H9 (cell line): ENCODE measurements at regions not wholly inside any gene's neighbourhood (a gene's known extent, or its start where the extent isn't known, plus 50 kb on each side); places are given as distances from the start of the nearest gene placed in this dataset.

ENCODE experiments used
- DNase-seq: peaks from one replicate; pipeline ENCODE4 v3.0.0-alpha.2; 2017
- H2AFZ ChIP-seq: one replicate; pipeline ENCODE4 v1.6.1; 2013; ENCODE audit warnings: mild to moderate bottlenecking, low read length, control low read depth, moderate library complexity
- H2AK5ac ChIP-seq: 2 replicates; pipeline ENCODE4 v1.6.1; 2013; ENCODE audit warnings: low read length, control low read depth, mixed read lengths; ENCODE audit not compliant: insufficient read length
- H2BK120ac ChIP-seq: one replicate; pipeline ENCODE4 v1.6.1; 2013; ENCODE audit warnings: low read depth, mild to moderate bottlenecking, low read length, control low read depth, inconsistent platforms; ENCODE audit not compliant: poor library complexity, severe bottlenecking
- H2BK12ac ChIP-seq: 2 replicates; pipeline ENCODE4 v1.6.1; 2013; ENCODE audit warnings: low read length, control low read depth, mixed read lengths, low read depth; ENCODE audit not compliant: insufficient read length
- H2BK15ac ChIP-seq: 2 replicates; pipeline ENCODE4 v1.6.1; 2013; ENCODE audit warnings: low read depth, low read length, control low read depth
- H2BK20ac ChIP-seq: one replicate; pipeline ENCODE4 v1.6.1; 2013; ENCODE audit warnings: low read depth, mild to moderate bottlenecking, low read length, control low read depth, inconsistent platforms; ENCODE audit not compliant: poor library complexity, severe bottlenecking
- H2BK5ac ChIP-seq: 2 replicates; pipeline ENCODE4 v1.6.1; 2013; ENCODE audit warnings: low read length, control low read depth, mixed read lengths; ENCODE audit not compliant: insufficient read length
- H3K14ac ChIP-seq: 2 replicates; pipeline ENCODE4 v1.6.1; 2013; ENCODE audit warnings: low read length, control low read depth; ENCODE audit not compliant: insufficient read depth
- H3K18ac ChIP-seq: 2 replicates; pipeline ENCODE4 v1.6.1; 2013; ENCODE audit warnings: low read depth, mild to moderate bottlenecking, mixed read lengths, low read length, control low read depth; ENCODE audit not compliant: insufficient read length
- H3K23ac ChIP-seq: 2 replicates; pipeline ENCODE4 v1.6.1; 2013; ENCODE audit warnings: low read length, control low read depth, mixed read lengths, low read depth; ENCODE audit not compliant: insufficient read length
- H3K23me2 ChIP-seq: 2 replicates; pipeline ENCODE4 v1.6.1; 2013; ENCODE audit warnings: low read depth, mild to moderate bottlenecking, mixed read lengths, low read length, control low read depth; ENCODE audit not compliant: insufficient read length, poor library complexity, severe bottlenecking
- H3K27ac ChIP-seq: 2 replicates; pipeline ENCODE4 v1.5.1; 2013; ENCODE audit warnings: low read length, control low read depth, mixed read lengths, low read depth; ENCODE audit not compliant: insufficient read length
- H3K27me3 ChIP-seq: 2 replicates; pipeline ENCODE4 v1.6.1; 2013; ENCODE audit warnings: low read length, control low read depth, inconsistent platforms; ENCODE audit not compliant: insufficient read depth
- H3K4ac ChIP-seq: 2 replicates; pipeline ENCODE4 v1.6.1; 2013; ENCODE audit warnings: low read depth, mild to moderate bottlenecking, control low read depth, inconsistent platforms, low read length, moderate library complexity
- H3K4me1 ChIP-seq: 2 replicates; pipeline ENCODE4 v1.6.1; 2013; ENCODE audit warnings: low read length, control low read depth, inconsistent platforms; ENCODE audit not compliant: insufficient read depth
- H3K4me2 ChIP-seq: 2 replicates; pipeline ENCODE4 v1.6.1; 2013; ENCODE audit warnings: low read length, control low read depth, mixed read lengths; ENCODE audit not compliant: insufficient read length, insufficient read depth
- H3K56ac ChIP-seq: 2 replicates; pipeline ENCODE4 v1.6.1; 2013; ENCODE audit warnings: low read depth, mild to moderate bottlenecking, mixed read lengths, low read length, control low read depth; ENCODE audit not compliant: insufficient read length
- H3K79me1 ChIP-seq: 2 replicates; pipeline ENCODE4 v1.6.1; 2013; ENCODE audit warnings: low read depth, mild to moderate bottlenecking, moderate library complexity, low read length, control low read depth, inconsistent platforms; ENCODE audit not compliant: insufficient read depth, poor library complexity, severe bottlenecking
- H3K79me2 ChIP-seq: 2 replicates; pipeline ENCODE4 v1.6.1; 2013; ENCODE audit warnings: low read length, control low read depth, inconsistent platforms; ENCODE audit not compliant: insufficient read depth
- H3K9ac ChIP-seq: 2 replicates; pipeline ENCODE4 v1.6.1; 2013; ENCODE audit warnings: low read length, control low read depth, mixed read lengths; ENCODE audit not compliant: insufficient read length; ENCODE audit errors: extremely low read depth
- H3K9me3 ChIP-seq: one replicate; pipeline ENCODE4 v1.6.1; 2013; ENCODE audit warnings: low read depth, low read length, inconsistent platforms; ENCODE audit not compliant: control insufficient read depth
- H3T11ph ChIP-seq: one replicate; pipeline ENCODE4 v1.6.1; 2013; ENCODE audit warnings: mild to moderate bottlenecking, low read length, control low read depth, inconsistent platforms
- H4K20me1 ChIP-seq: one replicate; pipeline ENCODE4 v1.6.1; 2013; ENCODE audit not compliant: control insufficient read depth, insufficient read length, insufficient read depth
- H4K5ac ChIP-seq: 2 replicates; pipeline ENCODE4 v1.6.1; 2013; ENCODE audit warnings: low read depth, mild to moderate bottlenecking, mixed read lengths, low read length, control low read depth; ENCODE audit not compliant: insufficient read length
- H4K8ac ChIP-seq: replicated peaks from 2 replicates; pipeline ENCODE4 v1.6.1; 2013; ENCODE audit warnings: low read length, control low read depth, mixed read lengths, low read depth; ENCODE audit not compliant: insufficient read length
- H4K91ac ChIP-seq: 2 replicates; pipeline ENCODE4 v1.6.1; 2013; ENCODE audit warnings: low read depth, mild to moderate bottlenecking, moderate library complexity, mixed read lengths, low read length, control low read depth; ENCODE audit not compliant: insufficient read length
- H3K27ac Mint-ChIP-seq, 3 experiments: 2 replicates in 2 of 3; 3 replicates in 1 of 3; pipeline ENCODE4 v1.8.0; 2020 to 2021; ENCODE audit warnings: mixed read lengths in 3 of 3, mild to moderate bottlenecking in 1 of 3, moderate library complexity in 1 of 3
- H3K27me3 Mint-ChIP-seq: 2 replicates; pipeline ENCODE4 v1.8.0; 2021; ENCODE audit warnings: low read depth, mild to moderate bottlenecking, moderate library complexity, mixed read lengths
- H3K36me3 Mint-ChIP-seq, 3 experiments: 2 replicates in 2 of 3; 3 replicates in 1 of 3; pipeline ENCODE4 v1.8.0; 2020 to 2021; ENCODE audit warnings: low read depth in 3 of 3, mixed read lengths in 3 of 3; ENCODE audit not compliant: insufficient read depth in 1 of 3
- H3K4me1 Mint-ChIP-seq, 2 experiments: 2 replicates each; pipeline ENCODE4 v1.8.0; 2020; ENCODE audit warnings: mixed read lengths in 2 of 2
- H3K4me3 Mint-ChIP-seq, 2 experiments: 2 replicates in 1 of 2; 3 replicates in 1 of 2; pipeline ENCODE4 v1.8.0; 2020 to 2021; ENCODE audit warnings: mild to moderate bottlenecking in 2 of 2, mixed read lengths in 2 of 2, moderate library complexity in 1 of 2
- H3K9me3 Mint-ChIP-seq, 2 experiments: 2 replicates in 1 of 2; 3 replicates in 1 of 2; pipeline ENCODE4 v1.8.0; 2020; ENCODE audit warnings: mild to moderate bottlenecking in 2 of 2, mixed read lengths in 2 of 2, moderate library complexity in 1 of 2
- CTCF ChIP-seq: fragments of 200-600 bp; sonication (generic); conservative IDR thresholded peaks from 3 replicates; pipeline ENCODE4 v1.8.0; 2021; ENCODE audit warnings: antibody characterized with exemption, mild to moderate bottlenecking
- WGBS: extraction: QIAGEN DNeasy Blood & Tissue Kit; methylation state at CpG from one replicate; pipeline ENCODE4 v1.1.7; 2013; ENCODE audit warnings: missing lambda C conversion rate, low lambda C conversion rate, mixed read lengths; ENCODE audit not compliant: insufficient read length; ENCODE audit errors: extremely low coverage; 5-methylcytosine and 5-hydroxymethylcytosine counted together

- H3K4me1 ChIP-seq, result no peaks in the 10 kb centered on the region
- H4K91ac ChIP-seq, result no peak overlapping the region
- H2AFZ ChIP-seq, result no peak overlapping the region
- H3K23me2 ChIP-seq, result no peaks in the 10 kb centered on the region
- WGBS, result no CpG with 5 or more reads among the region's 5 CpGs
- H3K27me3 ChIP-seq, result no peaks in the 10 kb centered on the region
- H4K5ac ChIP-seq, result no peak overlapping the region
- no peak overlapping the region for H3K9ac ChIP-seq
- no peaks in the 10 kb centered on the region for H3K79me1 ChIP-seq
- no peaks in the 10 kb centered on the region for H4K20me1 ChIP-seq
- no peak overlapping the region for H3K23ac ChIP-seq
- Mint-ChIP-seq H3K27ac (no peak overlapping the region), H3K4me3 (no peak overlapping the region), H3K9me3 (no peaks in the 10 kb centered on the region), H3K36me3 (no peaks in the 10 kb centered on the region; a peak in 1 of 7 replicates), H3K27me3 (no peaks in the 10 kb centered on the region; the same call in 1 of the 2 replicates), H3K4me1 (no peaks in the 10 kb centered on the region)
- H2BK120ac ChIP-seq, result no peak overlapping the region
- no peaks in the 10 kb centered on the region for H3K9me3 ChIP-seq
- no peak for DNase-seq
- no peak overlapping the region for H3K14ac ChIP-seq
- TF ChIP-seq CTCF, result no peak
- H3K56ac ChIP-seq, result no peak overlapping the region
- H3K4me2 ChIP-seq, result no peak overlapping the region
- no peaks in the 10 kb centered on the region for H3K79me2 ChIP-seq
- H2BK5ac ChIP-seq, result no peak overlapping the region
- H3K4ac ChIP-seq, result no peak overlapping the region
- no peak overlapping the region for H3T11ph ChIP-seq
- no peak overlapping the region for H2AK5ac ChIP-seq
- no peak overlapping the region for H3K27ac ChIP-seq
- no peak overlapping the region for H2BK12ac ChIP-seq
- H2BK15ac ChIP-seq, result no peak overlapping the region
- H3K18ac ChIP-seq, result no peak overlapping the region
- no peak overlapping the region for H2BK20ac ChIP-seq
- no peak overlapping the region for H4K8ac ChIP-seq
Measured at GRCh38 chrX:3526071-3526470, 179.6 kb upstream of the MXRA5 start.
